Transverse colon (tissue), 4 donors: ENCODE measurements at regions not wholly inside any gene's neighbourhood (a gene's known extent, or its start where the extent isn't known, plus 50 kb on each side); places are given as distances from the start of the nearest gene placed in this dataset.

ENCODE experiments used
- CTCF ChIP-seq, 5 experiments: fragments of 200-600 bp in 3 of 5; fragments of 450-650 bp in 2 of 5; sonication (generic) in 3 of 5; IDR thresholded peaks; 1 replicate in 2 of 5; 2 replicates in 3 of 5; pipeline ENCODE4 v1.5.1; 2016 to 2017; ENCODE audit warnings: antibody characterized with exemption in 5 of 5, inconsistent platforms in 3 of 5, mild to moderate bottlenecking in 2 of 5, moderate library complexity in 1 of 5
- EP300 ChIP-seq: sonication (generic); formaldehyde crosslinking; IDR thresholded peaks from one replicate; pipeline ENCODE4 v1.6.1; 2017; ENCODE audit warnings: antibody characterized with exemption, low read depth
- POLR2A ChIP-seq: fragments of 450-650 bp; IDR thresholded peaks from one replicate; pipeline ENCODE4 v1.6.1; 2016; ENCODE audit warnings: antibody characterized with exemption, mild to moderate bottlenecking, moderate library complexity
- POLR2AphosphoS5 ChIP-seq, 3 donors: sonication (generic); formaldehyde crosslinking; IDR thresholded peaks; one replicate each; pipeline ENCODE4 v1.6.1; 2016; ENCODE audit warnings: antibody characterized with exemption in 3 of 3

GRCh38 chr6:148157841-148158240, 184.8 kb upstream of the SASH1 start:
- TF ChIP-seq CTCF (IDR thresholded peaks at IDR 0.05) (no peak), POLR2A (no peak), POLR2AphosphoS5 (IDR thresholded peaks at IDR 0.05) (no peak), EP300 (no peak)
